Retinal pigment epithelial cell (primary cell): ENCODE measurements at regions not wholly inside any gene's neighbourhood (a gene's known extent, or its start where the extent isn't known, plus 50 kb on each side); places are given as distances from the start of the nearest gene placed in this dataset.

Experiments used
- DNase-seq: peaks from one replicate; pipeline ENCODE4 v3.0.0-alpha.2; 2010; ENCODE audit warnings: low read depth
- H3K4me3 ChIP-seq: 2 replicates; pipeline ENCODE4 v1.5.1; 2011; ENCODE audit warnings: mild to moderate bottlenecking, low read length, control low read depth, moderate library complexity
- TF ChIP-seq, protein P1 (sequence below): conservative IDR thresholded peaks from 2 replicates; pipeline ENCODE4 v1.5.1; 2011; ENCODE audit warnings: low read depth, low read length, control low read depth, inconsistent platforms

DNA sequence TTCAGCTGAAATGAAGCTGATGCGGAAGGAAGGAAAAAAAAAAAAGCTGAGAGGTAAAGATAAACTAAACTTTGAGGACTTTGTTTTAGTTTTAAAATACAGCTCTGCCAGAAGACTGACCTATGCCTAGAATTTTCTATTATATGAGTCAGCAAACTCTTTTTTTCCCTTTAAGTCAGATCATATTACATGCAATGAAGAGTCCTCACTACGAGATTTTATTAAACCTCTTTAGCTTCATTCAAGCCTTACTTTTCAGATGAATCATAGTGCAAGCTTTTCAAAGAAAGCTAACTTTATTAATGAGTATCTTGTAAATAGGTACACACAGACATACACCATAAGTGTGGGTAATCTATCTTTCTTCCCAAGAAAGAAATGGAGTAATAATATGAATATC is 57.8 kb upstream of the FSCB start:
- DNase-seq, result peak; percentile 14
- TF ChIP-seq, protein P1, sequence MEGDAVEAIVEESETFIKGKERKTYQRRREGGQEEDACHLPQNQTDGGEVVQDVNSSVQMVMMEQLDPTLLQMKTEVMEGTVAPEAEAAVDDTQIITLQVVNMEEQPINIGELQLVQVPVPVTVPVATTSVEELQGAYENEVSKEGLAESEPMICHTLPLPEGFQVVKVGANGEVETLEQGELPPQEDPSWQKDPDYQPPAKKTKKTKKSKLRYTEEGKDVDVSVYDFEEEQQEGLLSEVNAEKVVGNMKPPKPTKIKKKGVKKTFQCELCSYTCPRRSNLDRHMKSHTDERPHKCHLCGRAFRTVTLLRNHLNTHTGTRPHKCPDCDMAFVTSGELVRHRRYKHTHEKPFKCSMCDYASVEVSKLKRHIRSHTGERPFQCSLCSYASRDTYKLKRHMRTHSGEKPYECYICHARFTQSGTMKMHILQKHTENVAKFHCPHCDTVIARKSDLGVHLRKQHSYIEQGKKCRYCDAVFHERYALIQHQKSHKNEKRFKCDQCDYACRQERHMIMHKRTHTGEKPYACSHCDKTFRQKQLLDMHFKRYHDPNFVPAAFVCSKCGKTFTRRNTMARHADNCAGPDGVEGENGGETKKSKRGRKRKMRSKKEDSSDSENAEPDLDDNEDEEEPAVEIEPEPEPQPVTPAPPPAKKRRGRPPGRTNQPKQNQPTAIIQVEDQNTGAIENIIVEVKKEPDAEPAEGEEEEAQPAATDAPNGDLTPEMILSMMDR, result no peak
- H3K4me3 ChIP-seq, result no peak overlapping the region
